ENCODE measurements at regions not wholly inside any gene's neighbourhood (a gene's known extent, or its start where the extent isn't known, plus 50 kb on each side); places are given as distances from the start of the nearest gene placed in this dataset.

DNA sequence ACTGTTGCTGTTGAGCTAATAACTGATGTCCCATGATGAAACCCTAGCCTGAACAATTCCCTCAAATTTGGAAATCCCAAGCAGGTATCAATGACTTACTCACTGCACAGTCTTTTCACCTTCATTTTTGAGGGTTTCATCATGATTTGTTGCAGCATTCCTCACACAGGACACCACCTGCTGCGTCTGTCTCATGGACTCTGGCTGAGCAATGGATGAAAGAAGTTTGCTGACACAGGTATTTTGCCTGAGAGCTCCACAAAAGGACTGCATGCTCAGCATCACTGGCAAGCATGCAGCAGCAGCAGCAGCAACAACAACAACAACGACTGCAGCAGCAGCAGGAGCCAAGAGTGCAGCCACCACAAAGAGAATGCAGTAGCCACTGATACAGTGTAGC, 955.4 kb upstream of the AMELY start:
- TF ChIP-seq, protein P1, sequence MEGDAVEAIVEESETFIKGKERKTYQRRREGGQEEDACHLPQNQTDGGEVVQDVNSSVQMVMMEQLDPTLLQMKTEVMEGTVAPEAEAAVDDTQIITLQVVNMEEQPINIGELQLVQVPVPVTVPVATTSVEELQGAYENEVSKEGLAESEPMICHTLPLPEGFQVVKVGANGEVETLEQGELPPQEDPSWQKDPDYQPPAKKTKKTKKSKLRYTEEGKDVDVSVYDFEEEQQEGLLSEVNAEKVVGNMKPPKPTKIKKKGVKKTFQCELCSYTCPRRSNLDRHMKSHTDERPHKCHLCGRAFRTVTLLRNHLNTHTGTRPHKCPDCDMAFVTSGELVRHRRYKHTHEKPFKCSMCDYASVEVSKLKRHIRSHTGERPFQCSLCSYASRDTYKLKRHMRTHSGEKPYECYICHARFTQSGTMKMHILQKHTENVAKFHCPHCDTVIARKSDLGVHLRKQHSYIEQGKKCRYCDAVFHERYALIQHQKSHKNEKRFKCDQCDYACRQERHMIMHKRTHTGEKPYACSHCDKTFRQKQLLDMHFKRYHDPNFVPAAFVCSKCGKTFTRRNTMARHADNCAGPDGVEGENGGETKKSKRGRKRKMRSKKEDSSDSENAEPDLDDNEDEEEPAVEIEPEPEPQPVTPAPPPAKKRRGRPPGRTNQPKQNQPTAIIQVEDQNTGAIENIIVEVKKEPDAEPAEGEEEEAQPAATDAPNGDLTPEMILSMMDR (IDR thresholded peaks at IDR 0.05; ENCODE audit: borderline replicate concordance, control extremely low read depth, extremely low read depth, insufficient read depth, missing control alignments) = no peak
- DNase-seq (ENCODE audit: low spot score) = no peak
- in situ Hi-C loops (cut with MboI; ENCODE audit: low sequenced_read_pairs, unreplicated experiment) = no loop called here

DNA sequence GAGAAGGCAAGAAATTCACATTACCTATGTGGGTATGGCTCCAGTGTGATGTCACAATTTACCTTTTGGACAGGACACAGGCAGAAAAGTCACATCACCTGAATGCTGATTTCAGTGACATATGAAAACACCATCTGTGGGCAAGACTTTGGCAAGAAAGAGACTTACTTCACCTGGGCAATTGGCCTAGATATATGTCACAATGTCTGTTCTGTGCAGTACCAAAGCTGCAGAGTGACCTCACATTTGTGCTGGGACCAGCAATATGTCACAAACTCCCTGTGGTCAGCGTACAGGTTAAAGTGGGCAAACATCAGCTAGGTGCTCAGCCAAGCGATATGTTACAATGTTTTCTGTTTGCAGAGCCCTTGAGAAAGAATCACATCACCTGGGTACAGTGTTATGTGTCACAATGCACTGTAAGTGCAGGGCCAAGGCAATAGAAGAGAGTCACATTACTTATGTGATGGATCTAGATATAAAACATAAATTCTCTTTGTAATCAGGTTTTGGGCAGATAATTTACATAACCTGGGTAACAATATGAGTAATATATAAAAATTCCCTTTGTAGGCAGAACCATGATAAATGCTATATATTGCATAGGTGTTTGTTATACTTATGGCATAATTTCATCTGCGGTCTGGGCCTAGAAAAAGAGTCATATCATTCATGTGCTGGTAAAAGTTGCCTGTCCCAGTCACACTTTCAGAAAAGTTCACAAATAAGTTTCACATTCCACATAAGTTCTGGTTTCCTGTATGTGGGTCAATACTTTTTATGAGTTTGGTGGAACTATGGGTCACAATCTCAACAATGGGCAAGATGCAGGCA, 949.4 kb upstream of the AMELY start:
- TF ChIP-seq, protein P1 (IDR thresholded peaks at IDR 0.05; ENCODE audit: borderline replicate concordance, control extremely low read depth, extremely low read depth, insufficient read depth, missing control alignments) = no peak
- in situ Hi-C loops (cut with MboI; ENCODE audit: low sequenced_read_pairs, unreplicated experiment) = no loop called here
- no peak for DNase-seq (ENCODE audit: low spot score)

DNA sequence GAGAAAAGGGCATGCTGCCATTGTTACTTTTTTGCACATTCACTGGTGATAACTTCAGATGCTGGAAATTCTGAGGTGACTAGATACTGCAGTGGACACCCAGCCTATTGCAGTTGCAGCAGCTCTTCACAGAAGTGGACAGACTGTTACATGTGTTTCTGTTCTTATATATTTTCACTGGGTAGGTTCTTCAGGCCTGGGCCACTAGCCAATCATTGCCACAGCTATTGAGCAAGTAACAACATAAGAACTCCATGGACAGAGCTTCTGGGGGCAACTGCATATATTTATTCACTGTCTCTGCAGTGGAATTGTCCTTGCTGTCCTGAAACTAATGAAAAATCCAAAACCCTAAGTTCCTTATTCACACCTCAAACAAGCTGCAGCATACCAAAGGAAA, 938.6 kb upstream of the AMELY start:
- TF ChIP-seq, protein P1 (IDR thresholded peaks at IDR 0.05; ENCODE audit: borderline replicate concordance, control extremely low read depth, extremely low read depth, insufficient read depth, missing control alignments) = no peak
- in situ Hi-C loops (cut with MboI; ENCODE audit: low sequenced_read_pairs, unreplicated experiment) = no loop called here
- no peak for DNase-seq (ENCODE audit: low spot score)

DNA sequence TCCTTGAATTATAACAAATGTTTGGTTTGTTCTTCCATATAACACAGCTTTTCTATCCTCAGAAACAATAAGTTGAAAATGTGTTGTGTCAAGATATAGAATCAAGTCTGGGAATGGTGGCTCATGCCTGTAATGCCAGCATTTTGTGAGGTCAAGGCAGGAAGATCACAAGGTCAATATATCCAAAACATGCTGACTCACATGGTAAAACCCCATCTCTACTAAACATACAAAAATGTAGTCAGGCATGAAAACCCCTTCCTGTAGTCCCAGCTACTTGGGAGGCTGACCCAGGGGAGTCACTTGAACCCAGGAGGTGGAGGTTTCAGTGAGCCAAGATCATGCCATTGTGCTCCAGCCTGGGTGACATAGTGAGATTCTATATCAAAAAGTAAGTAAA, 934.2 kb upstream of the AMELY start:
- TF ChIP-seq, protein P1 (IDR thresholded peaks at IDR 0.05; ENCODE audit: borderline replicate concordance, control extremely low read depth, extremely low read depth, insufficient read depth, missing control alignments) = no peak
- no peak for DNase-seq (ENCODE audit: low spot score)
- in situ Hi-C loops (cut with MboI; ENCODE audit: low sequenced_read_pairs, unreplicated experiment) = no loop called here

DNA sequence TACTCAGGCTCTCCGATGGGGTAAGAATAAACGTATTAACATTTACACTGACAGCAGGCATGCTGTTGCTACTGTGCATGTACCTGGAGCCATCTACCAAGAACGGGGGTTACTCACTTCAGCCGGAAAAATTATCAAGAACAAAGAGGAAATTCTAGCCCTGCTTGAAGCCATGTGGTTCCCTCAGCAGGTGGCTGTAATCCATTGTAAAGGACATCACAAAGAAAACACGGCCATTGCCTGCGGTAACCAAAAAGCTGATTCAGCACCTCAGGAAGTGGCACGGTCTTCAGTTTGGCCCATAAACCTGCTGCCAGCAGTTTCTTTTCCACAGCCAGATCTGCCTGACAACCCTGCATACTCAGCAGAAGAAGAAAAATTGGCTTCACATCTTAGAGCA, 925.5 kb upstream of the AMELY start:
- TF ChIP-seq, protein P1 (IDR thresholded peaks at IDR 0.05; ENCODE audit: borderline replicate concordance, control extremely low read depth, extremely low read depth, insufficient read depth, missing control alignments) = no peak
- no peak for DNase-seq (ENCODE audit: low spot score)
- in situ Hi-C loops (cut with MboI; ENCODE audit: low sequenced_read_pairs, unreplicated experiment) = no loop called here

DNA sequence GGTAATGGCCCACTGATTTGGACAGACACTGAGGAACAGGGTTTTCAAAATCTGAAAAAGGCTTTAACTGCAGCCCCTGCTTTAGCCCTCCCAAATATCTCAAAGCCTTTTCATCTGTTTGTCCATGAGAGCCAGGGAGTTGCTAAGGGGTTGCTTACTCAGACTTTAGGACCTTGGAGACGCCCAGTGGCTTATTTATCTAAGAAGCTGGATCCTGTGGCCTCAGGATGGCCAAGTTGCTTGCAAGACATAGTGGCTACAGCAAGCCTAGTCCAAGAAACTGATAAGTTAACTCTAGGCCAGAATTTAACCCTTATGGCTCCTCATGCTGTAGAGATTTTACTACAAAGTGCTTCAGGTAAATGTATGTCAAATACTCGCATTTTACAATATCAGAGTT, 924.8 kb upstream of the AMELY start:
- TF ChIP-seq, protein P1 (IDR thresholded peaks at IDR 0.05; ENCODE audit: borderline replicate concordance, control extremely low read depth, extremely low read depth, insufficient read depth, missing control alignments) = no peak
- in situ Hi-C loops (cut with MboI; ENCODE audit: low sequenced_read_pairs, unreplicated experiment) = no loop called here
- no peak for DNase-seq (ENCODE audit: low spot score)

All from GM13976 (cell line).